ENCODE measurements at regions not wholly inside any gene's neighbourhood (a gene's known extent, or its start where the extent isn't known, plus 50 kb on each side); places are given as distances from the start of the nearest gene placed in this dataset.

- no peak for DNase-seq (ENCODE audit: low read depth in 2 of 2)
Observed at GRCh38 chr10:78319371-78319770, 285.7 kb downstream of the RPS24 start.

GRCh38 chr10:78319841-78320240 lies 286.2 kb downstream of the RPS24 start:
- no peak for DNase-seq (ENCODE audit: low read depth in 2 of 2)

GRCh38 chr10:78320506-78320905 lies 286.8 kb downstream of the RPS24 start:
- no peak for DNase-seq (ENCODE audit: low read depth in 2 of 2)

GRCh38 chr10:78321000-78321399 lies 287.3 kb downstream of the RPS24 start:
- no peak for DNase-seq (ENCODE audit: low read depth in 2 of 2)

GRCh38 chr10:78321500-78321899 lies 287.8 kb downstream of the RPS24 start:
- no peak for DNase-seq (ENCODE audit: low read depth in 2 of 2)

GRCh38 chr10:78326372-78326771 lies 292.7 kb downstream of the RPS24 start:
- no peak for DNase-seq (ENCODE audit: low read depth in 2 of 2)

GRCh38 chr10:78327778-78328591 lies 294.3 kb downstream of the RPS24 start:
- DNase-seq (ENCODE audit: low read depth in 2 of 2): no peak

GRCh38 chr10:78328592-78329404 lies 295.1 kb downstream of the RPS24 start:
- DNase-seq (ENCODE audit: low read depth in 2 of 2): no peak

GRCh38 chr10:78330884-78331283 lies 297.2 kb downstream of the RPS24 start:
- no peak for DNase-seq (ENCODE audit: low read depth in 2 of 2)

- no peak for DNase-seq (ENCODE audit: low read depth in 2 of 2)
Observed at GRCh38 chr10:78331391-78331922, 297.8 kb downstream of the RPS24 start.

- DNase-seq (ENCODE audit: low read depth in 2 of 2): no peak
Observed at GRCh38 chr10:78332012-78332411, 298.3 kb downstream of the RPS24 start.

- no peak for DNase-seq (ENCODE audit: low read depth in 2 of 2)
Observed at GRCh38 chr10:78332657-78333056, 299.0 kb downstream of the RPS24 start.

GRCh38 chr10:78333362-78334143 lies 299.9 kb downstream of the RPS24 start:
- no peak for DNase-seq (ENCODE audit: low read depth in 2 of 2)

GRCh38 chr10:78335371-78335690 lies 301.7 kb downstream of the RPS24 start:
- DNase-seq (ENCODE audit: low read depth in 2 of 2): no peak

GRCh38 chr10:78335691-78336401 lies 302.2 kb downstream of the RPS24 start:
- no peak for DNase-seq (ENCODE audit: low read depth in 2 of 2)

GRCh38 chr10:78336402-78336791 lies 302.7 kb downstream of the RPS24 start:
- no peak for DNase-seq (ENCODE audit: low read depth in 2 of 2)

- no peak for DNase-seq (ENCODE audit: low read depth in 2 of 2)
Observed at GRCh38 chr10:78337016-78337415, 303.4 kb downstream of the RPS24 start.

- no peak for DNase-seq (ENCODE audit: low read depth in 2 of 2)
Observed at GRCh38 chr10:78337646-78338391, 304.2 kb downstream of the RPS24 start.

- no peak for DNase-seq (ENCODE audit: low read depth in 2 of 2)
Observed at GRCh38 chr10:78338717-78339116, 305.1 kb downstream of the RPS24 start.

GRCh38 chr10:78339251-78339650 lies 305.6 kb downstream of the RPS24 start:
- DNase-seq (ENCODE audit: low read depth in 2 of 2): no peak

Data from stimulated activated CD8-positive, alpha-beta memory T cell treated with anti-CD3 and anti-CD28 coated beads, Interleukin-7, amount 100 ng/mL, for 1 hour (primary cell).